ENCODE measurements at regions not wholly inside any gene's neighbourhood (a gene's known extent, or its start where the extent isn't known, plus 50 kb on each side); places are given as distances from the start of the nearest gene placed in this dataset.

DNA sequence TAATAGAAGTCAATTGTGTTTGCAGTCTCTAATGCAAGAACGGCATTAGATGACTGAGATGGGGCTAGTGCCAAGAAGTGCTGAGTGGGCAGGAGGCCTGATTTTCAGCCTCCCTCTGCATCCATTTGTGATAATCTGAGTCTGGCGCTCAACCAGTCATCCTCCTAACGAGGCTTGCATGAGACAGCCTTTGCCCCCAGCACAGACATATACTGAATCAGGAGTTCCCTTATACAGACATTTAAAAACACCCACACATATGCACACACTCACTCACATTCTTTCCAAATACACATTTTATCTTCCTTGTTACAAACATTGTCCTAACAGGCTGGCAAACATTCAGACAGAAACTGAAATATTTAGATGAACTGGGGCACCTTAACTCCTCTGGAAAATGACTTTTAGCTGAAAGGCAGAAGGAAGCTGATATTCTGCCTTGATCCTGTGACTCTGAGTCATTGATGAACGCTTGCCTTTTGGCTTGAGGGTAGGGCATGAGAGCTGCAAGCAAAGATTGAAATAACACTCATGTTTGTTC, 562.3 kb downstream of the DHX35 start:
- Histone ChIP-seq H3K27ac (ENCODE audit: insufficient read depth, low read depth, low read length) (no peak overlapping the region), H3K9ac (replicated peaks; ENCODE audit: extremely low read depth, insufficient read depth, low read length) (no peak overlapping the region), H3K4me1 (ENCODE audit: control insufficient read depth, extremely low read depth, insufficient read depth, low read length) (no peaks in the 10 kb centered on the region), H4K20me1 (replicated peaks; ENCODE audit: control insufficient read depth, extremely low read depth, insufficient read depth, low read length) (no peaks in the 10 kb centered on the region), H3K4me3 (replicated peaks in 1 of 3; ENCODE audit: insufficient read depth in 1 of 3, low read depth in 1 of 3, low read length in 3 of 3) (no peak overlapping the region), H3K36me3 (ENCODE audit: control insufficient read depth in 2 of 2, extremely low read depth in 1 of 2, insufficient read depth in 2 of 2, low read length in 2 of 2) (no peaks in the 10 kb centered on the region), H3K9me3 (replicated peaks; ENCODE audit: control insufficient read depth, insufficient read depth, low read length) (no peaks in the 10 kb centered on the region), H2AFZ (ENCODE audit: low read depth, low read length) (no peak overlapping the region), H3K27me3 (ENCODE audit: control insufficient read depth in 2 of 2, insufficient read depth in 2 of 2, low read length in 2 of 2) (no peaks in the 10 kb centered on the region), H3K9me1 (replicated peaks; ENCODE audit: control insufficient read depth, extremely low read depth, insufficient read depth, low read length) (no peaks in the 10 kb centered on the region), H3K79me2 (ENCODE audit: control insufficient read depth, insufficient read depth, low read length) (no peaks in the 10 kb centered on the region), H3K4me2 (ENCODE audit: insufficient read depth, low read length) (no peak overlapping the region)
- dilution Hi-C loops (cut with MboI; ENCODE audit: extremely low pct_ligation_motif_present, low sequenced_read_pairs) = no loop called here
- no peak for DNase-seq (ENCODE audit: low read depth, low spot score)
- FAIRE-seq = no peak
- ChIA-PET POLR2A (no interaction called here), CTCF (no interaction called here)
- BruUV-seq (replicated peaks) = no TSS peak
- intact Hi-C loops (cut with micrococcal nuclease) = no loop called here
- TF ChIP-seq MYC (IDR thresholded peaks at IDR 0.05; ENCODE audit: low read depth, low read length) = no peak
- no peak for TF ChIP-seq FOS (IDR thresholded peaks at IDR 0.05; ENCODE audit: borderline replicate concordance, insufficient read depth, low read length)
- no peak for TF ChIP-seq CTCF (IDR thresholded peaks at IDR 0.05; ENCODE audit: extremely low read depth in 1 of 2, insufficient read depth in 1 of 2, low read depth in 1 of 2, low read length in 2 of 2)
- no peak for TF ChIP-seq GATA2 (IDR thresholded peaks at IDR 0.05; ENCODE audit: insufficient read depth, insufficient read length, low read depth, low read length)
- no peak for TF ChIP-seq JUN (IDR thresholded peaks at IDR 0.05; ENCODE audit: borderline replicate concordance, insufficient read depth, insufficient read length, low read depth)
- TF ChIP-seq POLR2A (IDR thresholded peaks at IDR 0.05; ENCODE audit: low read depth, low read length) = no peak
- TF ChIP-seq MAX (IDR thresholded peaks at IDR 0.05; ENCODE audit: insufficient read depth, insufficient read length) = no peak
- TF ChIP-seq POLR2AphosphoS5 (IDR thresholded peaks at IDR 0.05; ENCODE audit: insufficient read depth, low read depth, low read length) = no peak
- no peak for TF ChIP-seq EZH2 (IDR thresholded peaks at IDR 0.05; ENCODE audit: borderline replicate concordance, low read depth, low read length, severe bottlenecking)
